ENCODE measurements at regions not wholly inside any gene's neighbourhood (a gene's known extent, or its start where the extent isn't known, plus 50 kb on each side); places are given as distances from the start of the nearest gene placed in this dataset.
A peak's percentile ranks its signal among the peaks of the same experiment; 100 is the strongest.
"Not testable (repeated sequence)": the region's sequence is repeated elsewhere in the genome, so short reads cannot be mapped to it uniquely, and the experiment has no call there.

DNA sequence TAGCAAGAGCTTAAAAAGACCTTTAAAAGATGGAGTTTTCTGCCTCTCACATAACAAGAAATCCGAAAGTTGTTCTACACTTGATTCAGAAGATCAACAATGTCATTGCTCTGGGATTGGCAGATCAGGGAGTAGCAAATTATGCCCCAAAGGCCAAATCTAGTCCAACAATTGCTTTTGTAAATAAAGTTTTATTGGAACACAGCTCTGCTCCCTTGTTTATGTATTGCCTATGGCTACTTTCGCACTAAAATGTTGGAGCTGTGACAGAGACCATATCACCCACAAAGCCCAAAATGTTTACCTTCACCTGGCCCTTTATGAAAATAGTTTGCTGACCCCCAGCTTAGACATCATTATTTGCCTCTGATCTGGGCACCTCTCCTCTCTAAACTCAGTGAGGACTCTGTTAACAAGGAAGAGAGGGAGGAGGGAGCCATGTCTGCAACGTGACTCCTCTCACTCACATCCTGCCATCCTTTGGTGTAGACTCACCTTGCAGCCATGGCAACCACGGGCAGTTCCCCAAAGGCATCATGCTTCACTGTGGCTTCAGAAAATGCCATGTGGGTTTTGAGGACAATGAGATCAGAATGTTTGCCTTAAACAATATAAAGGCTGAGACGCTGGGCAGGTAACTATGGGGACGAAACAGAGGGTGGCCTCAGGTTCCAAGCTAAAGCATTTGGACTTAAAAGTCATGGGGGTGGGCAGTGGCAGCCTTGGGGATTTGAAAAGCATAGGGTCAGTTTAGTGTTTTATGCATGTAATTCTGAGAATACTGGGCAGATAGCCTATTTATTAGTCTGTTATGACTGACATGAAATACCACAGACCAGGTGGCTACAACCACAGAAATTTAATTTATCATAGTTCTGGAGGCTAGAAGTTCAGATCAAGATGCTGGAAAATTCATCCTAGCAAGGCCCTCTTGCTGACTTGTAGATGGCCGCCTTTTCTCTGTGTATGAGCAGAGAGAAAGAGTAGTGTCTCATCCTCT, 149.7 kb upstream of the TNFAIP3 start:
- TF ChIP-seq, protein P1, sequence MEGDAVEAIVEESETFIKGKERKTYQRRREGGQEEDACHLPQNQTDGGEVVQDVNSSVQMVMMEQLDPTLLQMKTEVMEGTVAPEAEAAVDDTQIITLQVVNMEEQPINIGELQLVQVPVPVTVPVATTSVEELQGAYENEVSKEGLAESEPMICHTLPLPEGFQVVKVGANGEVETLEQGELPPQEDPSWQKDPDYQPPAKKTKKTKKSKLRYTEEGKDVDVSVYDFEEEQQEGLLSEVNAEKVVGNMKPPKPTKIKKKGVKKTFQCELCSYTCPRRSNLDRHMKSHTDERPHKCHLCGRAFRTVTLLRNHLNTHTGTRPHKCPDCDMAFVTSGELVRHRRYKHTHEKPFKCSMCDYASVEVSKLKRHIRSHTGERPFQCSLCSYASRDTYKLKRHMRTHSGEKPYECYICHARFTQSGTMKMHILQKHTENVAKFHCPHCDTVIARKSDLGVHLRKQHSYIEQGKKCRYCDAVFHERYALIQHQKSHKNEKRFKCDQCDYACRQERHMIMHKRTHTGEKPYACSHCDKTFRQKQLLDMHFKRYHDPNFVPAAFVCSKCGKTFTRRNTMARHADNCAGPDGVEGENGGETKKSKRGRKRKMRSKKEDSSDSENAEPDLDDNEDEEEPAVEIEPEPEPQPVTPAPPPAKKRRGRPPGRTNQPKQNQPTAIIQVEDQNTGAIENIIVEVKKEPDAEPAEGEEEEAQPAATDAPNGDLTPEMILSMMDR (IDR thresholded peaks at IDR 0.05; ENCODE audit: control extremely low read depth, extremely low read depth) = no peak
- ATAC-seq (ENCODE audit: insufficient read depth, low FRiP score) (no peak), DNase-seq (no peak)
- Histone ChIP-seq H3K4me3 (no peak overlapping the region), H3K9ac (ENCODE audit: insufficient read depth in 1 of 2, low read length in 2 of 2) (no peak overlapping the region), H3K27me3 (ENCODE audit: control insufficient read depth in 3 of 3, insufficient read depth in 3 of 3, low read length in 2 of 3) (no peaks in the 10 kb centered on the region), H3K36me3 (ENCODE audit: control insufficient read depth in 4 of 4, insufficient read depth in 4 of 4, low read length in 4 of 4) (no peaks in the 10 kb centered on the region), H3K4me1 (ENCODE audit: control insufficient read depth in 5 of 5, insufficient read depth in 5 of 5, low read length in 5 of 5) (no peaks in the 10 kb centered on the region), H3K9me3 (ENCODE audit: control insufficient read depth in 4 of 4, insufficient read depth in 3 of 4, low read length in 3 of 4) (peaks cover 0 to 2% (median 0%) of the 10 kb centered on the region in 4 donors), H3K27ac (ENCODE audit: low read depth in 1 of 2, low read length in 1 of 2) (no peak overlapping the region)
- WGBS, 2 donors = 85 to 92% methylated on average over 7 of the region's 7 CpGs

GRCh38 chr6:137718903-137719302, 148.2 kb upstream of the TNFAIP3 start:
- DNase-seq; H3K27ac ChIP-seq (ENCODE audit: low read depth in 1 of 2, low read length in 1 of 2); H3K4me1 ChIP-seq (ENCODE audit: control insufficient read depth in 5 of 5, insufficient read depth in 5 of 5, low read length in 5 of 5); ATAC-seq (ENCODE audit: insufficient read depth, low FRiP score); H3K9ac ChIP-seq (ENCODE audit: insufficient read depth in 1 of 2, low read length in 2 of 2); H3K4me3 ChIP-seq; H3K9me3 ChIP-seq (ENCODE audit: control insufficient read depth in 4 of 4, insufficient read depth in 3 of 4, low read length in 3 of 4); H3K36me3 ChIP-seq (ENCODE audit: control insufficient read depth in 4 of 4, insufficient read depth in 4 of 4, low read length in 4 of 4); H3K27me3 ChIP-seq (ENCODE audit: control insufficient read depth in 3 of 3, insufficient read depth in 3 of 3, low read length in 2 of 3): not testable (repeated sequence)
- 80 to 91% methylated on average over 5 of the region's 5 CpGs for WGBS, 2 donors

GRCh38 chr6:137722749-137723272, 144.2 kb upstream of the TNFAIP3 start:
- WGBS, 2 donors = 42 to 58% methylated on average over 5 of the region's 5 CpGs
- H3K9me3 ChIP-seq (ENCODE audit: control insufficient read depth in 4 of 4, insufficient read depth in 3 of 4, low read length in 3 of 4) = no peaks in the 10 kb centered on the region
- TF ChIP-seq, protein P1 (IDR thresholded peaks at IDR 0.05; ENCODE audit: control extremely low read depth, extremely low read depth) = no peak
- H3K4me3 ChIP-seq = no peak overlapping the region
- no peak for ATAC-seq (ENCODE audit: insufficient read depth, low FRiP score)
- peaks cover 0 to 17% (median 0%) of the 10 kb centered on the region in 5 donors for H3K4me1 ChIP-seq (ENCODE audit: control insufficient read depth in 5 of 5, insufficient read depth in 5 of 5, low read length in 5 of 5)
- peak overlapping the region in 1 of 2 donors; percentile 70 for H3K27ac ChIP-seq (ENCODE audit: low read depth in 1 of 2, low read length in 1 of 2)
- DNase-seq = peak in 2 of 3 donors; percentile 49
- no peaks in the 10 kb centered on the region for H3K36me3 ChIP-seq (ENCODE audit: control insufficient read depth in 4 of 4, insufficient read depth in 4 of 4, low read length in 4 of 4)
- no peaks in the 10 kb centered on the region for H3K27me3 ChIP-seq (ENCODE audit: control insufficient read depth in 3 of 3, insufficient read depth in 3 of 3, low read length in 2 of 3)
- peak overlapping the region in 1 of 2 donors; percentile 10 for H3K9ac ChIP-seq (ENCODE audit: insufficient read depth in 1 of 2, low read length in 2 of 2)

GRCh38 chr6:137723273-137724017, 143.6 kb upstream of the TNFAIP3 start:
- ATAC-seq (ENCODE audit: insufficient read depth, low FRiP score) (no peak), DNase-seq (no peak)
- Histone ChIP-seq H3K27me3 (ENCODE audit: control insufficient read depth in 3 of 3, insufficient read depth in 3 of 3, low read length in 2 of 3) (no peaks in the 10 kb centered on the region), H3K9me3 (ENCODE audit: control insufficient read depth in 4 of 4, insufficient read depth in 3 of 4, low read length in 3 of 4) (no peaks in the 10 kb centered on the region), H3K4me3 (no peak overlapping the region), H3K9ac (ENCODE audit: insufficient read depth in 1 of 2, low read length in 2 of 2) (peak overlapping the region in 1 of 2 donors; percentile 10), H3K27ac (ENCODE audit: low read depth in 1 of 2, low read length in 1 of 2) (no peak overlapping the region), H3K36me3 (ENCODE audit: control insufficient read depth in 4 of 4, insufficient read depth in 4 of 4, low read length in 4 of 4) (no peaks in the 10 kb centered on the region), H3K4me1 (ENCODE audit: control insufficient read depth in 5 of 5, insufficient read depth in 5 of 5, low read length in 5 of 5) (peaks cover 0 to 21% (median 0%) of the 10 kb centered on the region in 5 donors)
- TF ChIP-seq, protein P1 (IDR thresholded peaks at IDR 0.05; ENCODE audit: control extremely low read depth, extremely low read depth) = no peak
- 54 to 69% methylated on average over 4 of the region's 4 CpGs for WGBS, 2 donors
